ENCODE measurements at regions not wholly inside any gene's neighbourhood (a gene's known extent, or its start where the extent isn't known, plus 50 kb on each side); places are given as distances from the start of the nearest gene placed in this dataset.

- DNase-seq, result no peak
These were observed 59.6 kb upstream of the CDH13 start for GRCh38 chr16:82567175-82567574.

GRCh38 chr16:82563401-82563800 is 63.4 kb upstream of the CDH13 start:
- no peak for DNase-seq

- no peak for DNase-seq
These were observed 64.5 kb upstream of the CDH13 start for GRCh38 chr16:82562183-82562683.

GRCh38 chr16:82560805-82561325 is 65.9 kb upstream of the CDH13 start:
- DNase-seq, result no peak

GRCh38 chr16:82544378-82545160 is 82.2 kb upstream of the CDH13 start:
- DNase-seq, result no peak

GRCh38 chr16:82542714-82543113 is 84.1 kb upstream of the CDH13 start:
- no peak for DNase-seq

- no peak for DNase-seq
These were observed 85.7 kb upstream of the CDH13 start for GRCh38 chr16:82541103-82541502.

GRCh38 chr16:82535764-82536163 is 91.0 kb upstream of the CDH13 start:
- DNase-seq, result no peak

- DNase-seq, result no peak
These were observed 91.5 kb upstream of the CDH13 start for GRCh38 chr16:82535262-82535661.

- DNase-seq, result no peak
These were observed 93.6 kb upstream of the CDH13 start for GRCh38 chr16:82533189-82533588.

- no peak for DNase-seq
These were observed 95.9 kb upstream of the CDH13 start for GRCh38 chr16:82530883-82531282.

- no peak for DNase-seq
These were observed 99.7 kb upstream of the CDH13 start for GRCh38 chr16:82527101-82527500.

- DNase-seq, result no peak
These were observed 101.8 kb upstream of the CDH13 start for GRCh38 chr16:82524976-82525375.

- DNase-seq, result no peak
These were observed 103.0 kb upstream of the CDH13 start for GRCh38 chr16:82523815-82524214.

GRCh38 chr16:82522026-82522425 is 104.7 kb upstream of the CDH13 start:
- DNase-seq, result no peak

- no peak for DNase-seq
These were observed 108.0 kb upstream of the CDH13 start for GRCh38 chr16:82518811-82519210.

GRCh38 chr16:82514262-82514661 is 112.5 kb upstream of the CDH13 start:
- no peak for DNase-seq

GRCh38 chr16:82510789-82511305 is 115.9 kb upstream of the CDH13 start:
- no peak for DNase-seq

GRCh38 chr16:82509691-82510430 is 116.9 kb upstream of the CDH13 start:
- DNase-seq, result no peak

- DNase-seq, result no peak
These were observed 119.8 kb upstream of the CDH13 start for GRCh38 chr16:82506692-82507670.

GRCh38 chr16:82504836-82505235 is 121.9 kb upstream of the CDH13 start:
- DNase-seq, result no peak

GRCh38 chr16:82499302-82499701 is 127.5 kb upstream of the CDH13 start:
- no peak for DNase-seq

Data from activated T-cell treated with anti-CD3 and anti-CD28 coated beads, Interleukin-2, amount 50 U/mL, for 48 hours (primary cell).